Tongue (tissue), 1 donor: ENCODE measurements at regions not wholly inside any gene's neighbourhood (a gene's known extent, or its start where the extent isn't known, plus 50 kb on each side); places are given as distances from the start of the nearest gene placed in this dataset.
A peak's percentile ranks its signal among the peaks of the same experiment; 100 is the strongest.

ENCODE experiments used
- DNase-seq: peaks from one replicate; pipeline ENCODE4 v3.0.0-alpha.2; 2015

DNA sequence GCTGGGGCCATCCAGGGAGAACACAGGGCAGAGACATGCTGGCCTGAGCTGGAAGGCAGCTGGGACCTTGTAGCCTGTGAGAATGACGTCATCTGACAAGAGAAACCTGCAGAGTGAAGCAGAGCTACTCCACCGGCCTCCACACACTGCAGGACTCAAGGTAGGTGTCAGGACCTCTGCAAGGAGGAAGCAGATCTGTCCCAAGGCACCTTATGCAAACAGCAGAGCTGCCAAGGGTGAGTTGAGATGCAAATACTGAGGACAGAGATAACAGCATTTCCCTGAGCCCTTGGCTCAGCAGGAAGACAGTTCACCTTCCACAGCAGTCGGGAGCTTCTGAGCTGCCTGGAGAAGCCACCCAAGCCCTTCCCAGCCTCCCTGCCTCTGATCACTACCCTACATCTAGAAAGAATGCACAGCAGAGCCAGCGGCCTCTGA, 51.9 kb upstream of the IGSF9B start:
- DNase-seq: no peak

DNA sequence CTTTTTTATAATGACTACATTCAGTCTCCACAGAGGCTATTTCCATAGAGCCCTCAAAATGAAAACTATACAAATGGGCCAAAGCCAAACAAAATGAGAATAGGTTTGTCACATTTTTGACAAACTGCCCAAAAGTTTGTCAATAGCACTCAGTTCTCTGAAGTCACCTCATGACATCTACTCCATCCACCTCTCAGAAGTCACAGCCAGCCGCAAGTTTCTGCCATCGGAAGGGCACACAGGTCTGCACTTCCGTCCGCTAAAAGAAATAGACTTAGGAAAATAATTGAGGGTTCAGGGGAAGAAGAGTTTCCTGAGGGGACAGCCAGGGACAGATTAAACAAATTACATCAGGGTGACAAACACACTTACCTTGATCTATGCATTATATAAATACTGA, 55.4 kb upstream of the JAM3 start:
- no peak for DNase-seq

DNA sequence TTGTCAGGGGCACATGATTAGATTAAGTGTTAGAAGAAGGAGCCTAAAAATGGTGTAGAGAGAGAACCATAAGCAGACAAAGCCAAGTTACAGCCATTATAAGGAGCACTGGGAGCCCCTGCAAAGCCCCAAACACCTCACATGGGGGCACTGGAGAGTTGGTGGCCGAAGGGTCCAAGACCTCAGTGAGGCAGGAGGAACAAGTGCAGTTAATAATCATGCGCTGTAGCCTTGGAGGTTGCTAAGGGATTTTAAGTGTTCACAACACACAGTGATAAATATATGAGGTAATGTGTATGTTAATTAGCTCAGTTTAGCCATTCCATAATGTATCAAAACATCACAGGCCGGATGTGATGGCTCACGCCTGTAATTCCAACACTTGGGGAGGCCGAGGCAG, 54.4 kb upstream of the JAM3 start:
- peak; percentile 59 for DNase-seq

DNA sequence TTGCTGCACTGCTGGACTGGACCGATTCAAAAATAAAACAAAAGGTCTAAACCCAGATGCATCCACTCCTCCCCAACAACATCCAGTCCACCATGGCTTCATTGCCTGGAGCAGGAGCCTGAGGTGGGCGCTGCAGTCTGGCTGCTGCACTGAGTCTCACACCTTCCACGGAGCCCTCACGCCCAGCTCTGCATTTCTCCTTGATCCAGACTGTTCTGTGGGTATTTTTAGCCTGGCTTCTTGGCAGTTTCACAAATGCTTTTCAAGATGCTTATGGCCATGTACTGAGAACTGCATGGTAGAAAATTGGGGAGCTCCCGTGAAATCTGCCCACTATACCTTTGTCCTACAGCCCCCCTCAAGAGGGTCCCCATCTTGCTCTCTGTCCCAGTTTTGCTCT, 53.3 kb upstream of the JAM3 start:
- DNase-seq: no peak

DNA sequence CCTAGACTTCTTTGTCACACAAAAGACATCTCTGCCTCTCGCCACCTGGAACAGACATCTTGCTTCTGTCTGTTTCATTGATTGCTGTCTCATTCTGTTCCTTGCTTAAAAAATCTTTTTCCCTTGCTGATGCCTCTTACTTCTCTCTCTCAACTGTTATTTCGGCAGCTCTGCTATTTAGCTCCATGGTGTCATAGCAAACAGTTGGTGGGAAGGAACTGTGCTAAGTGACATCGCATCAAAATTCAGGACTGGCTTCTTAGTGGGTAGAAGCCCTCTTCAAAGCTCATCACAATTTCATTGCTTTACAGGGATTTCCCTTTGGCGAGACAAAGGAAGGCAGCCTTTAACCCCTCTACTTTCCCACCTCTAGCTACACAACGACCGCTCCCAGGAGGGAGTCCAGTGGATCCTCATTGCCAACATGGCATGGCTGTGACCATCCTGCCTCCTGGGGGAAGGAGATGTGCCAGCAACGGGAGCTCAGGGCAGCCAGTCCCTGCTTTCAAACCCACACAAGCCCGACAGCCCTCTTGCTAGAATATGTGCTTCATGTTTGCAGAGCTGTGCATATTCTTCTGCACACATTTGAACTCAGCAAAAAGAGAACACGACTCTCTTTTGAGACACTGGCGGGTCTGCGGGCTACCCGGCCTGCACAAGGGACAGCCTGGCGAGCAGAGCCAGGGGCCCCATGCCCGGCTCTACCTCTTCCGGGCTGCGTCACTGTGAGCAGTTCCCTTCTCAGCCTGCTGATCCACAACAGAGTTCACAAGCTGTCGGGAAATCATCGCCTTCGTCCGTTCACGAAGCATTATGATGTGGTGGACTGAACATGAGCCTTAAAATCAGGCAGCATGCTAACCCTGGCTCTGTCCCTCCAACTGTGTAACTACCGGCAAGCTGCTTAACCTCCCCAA, 51.1 kb upstream of the JAM3 start:
- DNase-seq: no peak
